ENCODE measurements at regions not wholly inside any gene's neighbourhood (a gene's known extent, or its start where the extent isn't known, plus 50 kb on each side); places are given as distances from the start of the nearest gene placed in this dataset.

DNA sequence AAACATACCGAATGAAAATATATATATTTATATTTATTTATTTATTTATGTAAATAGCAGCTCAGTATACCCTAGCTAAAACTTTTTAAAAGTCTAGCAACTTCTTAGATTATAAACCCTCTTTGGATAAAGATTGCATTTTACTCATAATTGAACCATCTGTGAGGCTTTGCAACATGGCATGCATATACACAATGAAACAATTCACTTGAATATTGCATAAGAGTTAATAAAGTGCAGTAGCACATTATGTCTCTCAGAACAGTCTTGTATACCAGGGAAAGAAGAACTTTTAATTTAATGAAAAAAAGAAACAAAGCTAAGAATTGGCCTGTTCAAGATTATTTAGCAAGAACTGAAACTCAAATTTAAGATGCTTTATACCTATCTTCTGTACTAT is 1363.9 kb upstream of the ADGRL2 start:
- Histone ChIP-seq H3K36me3 (ENCODE audit: low read depth, missing control alignments) (no peaks in the 10 kb centered on the region), H3K27ac (no peak overlapping the region), H3K27me3 (no peaks in the 10 kb centered on the region), H3K4me3 (no peak overlapping the region), H3K9me3 (no peaks in the 10 kb centered on the region), H3K4me1 (no peaks in the 10 kb centered on the region)
- WGBS, 2 donors: 79 to 92% methylated on average over 1 of the region's 1 CpG
- intact Hi-C loops (cut with DNase I; ENCODE audit: low total_unique reads): no loop called here
- no peak for DNase-seq
- no peak for TF ChIP-seq POLR2A (IDR thresholded peaks at IDR 0.05)
- TF ChIP-seq, protein P1, sequence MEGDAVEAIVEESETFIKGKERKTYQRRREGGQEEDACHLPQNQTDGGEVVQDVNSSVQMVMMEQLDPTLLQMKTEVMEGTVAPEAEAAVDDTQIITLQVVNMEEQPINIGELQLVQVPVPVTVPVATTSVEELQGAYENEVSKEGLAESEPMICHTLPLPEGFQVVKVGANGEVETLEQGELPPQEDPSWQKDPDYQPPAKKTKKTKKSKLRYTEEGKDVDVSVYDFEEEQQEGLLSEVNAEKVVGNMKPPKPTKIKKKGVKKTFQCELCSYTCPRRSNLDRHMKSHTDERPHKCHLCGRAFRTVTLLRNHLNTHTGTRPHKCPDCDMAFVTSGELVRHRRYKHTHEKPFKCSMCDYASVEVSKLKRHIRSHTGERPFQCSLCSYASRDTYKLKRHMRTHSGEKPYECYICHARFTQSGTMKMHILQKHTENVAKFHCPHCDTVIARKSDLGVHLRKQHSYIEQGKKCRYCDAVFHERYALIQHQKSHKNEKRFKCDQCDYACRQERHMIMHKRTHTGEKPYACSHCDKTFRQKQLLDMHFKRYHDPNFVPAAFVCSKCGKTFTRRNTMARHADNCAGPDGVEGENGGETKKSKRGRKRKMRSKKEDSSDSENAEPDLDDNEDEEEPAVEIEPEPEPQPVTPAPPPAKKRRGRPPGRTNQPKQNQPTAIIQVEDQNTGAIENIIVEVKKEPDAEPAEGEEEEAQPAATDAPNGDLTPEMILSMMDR (IDR thresholded peaks at IDR 0.05): no peak

DNA sequence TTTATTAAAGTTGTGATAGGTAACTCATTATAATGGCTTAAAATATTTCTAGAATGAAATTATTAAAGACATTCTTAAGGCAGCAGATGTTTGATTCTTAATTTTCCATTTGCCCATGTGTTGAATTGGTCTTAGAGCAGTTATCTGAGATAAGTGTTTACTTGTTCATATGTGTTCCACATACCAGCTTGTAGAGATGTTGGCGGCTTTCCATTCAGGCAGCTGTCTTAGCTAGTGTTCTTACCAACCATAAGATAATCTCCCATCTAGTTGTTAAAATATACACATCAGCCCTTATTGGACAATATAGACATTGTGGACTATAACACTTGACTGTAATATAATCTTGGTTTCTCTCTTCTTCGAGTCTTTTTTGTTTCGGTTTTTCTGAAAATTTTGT is 1372.9 kb upstream of the ADGRL2 start:
- intact Hi-C loops (cut with DNase I; ENCODE audit: low total_unique reads): no loop called here
- H3K9me3 ChIP-seq: no peaks in the 10 kb centered on the region
- no peak overlapping the region for H3K4me3 ChIP-seq
- H3K27me3 ChIP-seq: no peaks in the 10 kb centered on the region
- H3K36me3 ChIP-seq (ENCODE audit: low read depth, missing control alignments): no peaks in the 10 kb centered on the region
- no peak for DNase-seq
- H3K27ac ChIP-seq: no peak overlapping the region
- H3K4me1 ChIP-seq: no peaks in the 10 kb centered on the region
- WGBS, 2 donors: 86 to 89% methylated on average over 3 of the region's 3 CpGs
- TF ChIP-seq POLR2A (IDR thresholded peaks at IDR 0.05): no peak
- TF ChIP-seq, protein P1 (IDR thresholded peaks at IDR 0.05): no peak

DNA sequence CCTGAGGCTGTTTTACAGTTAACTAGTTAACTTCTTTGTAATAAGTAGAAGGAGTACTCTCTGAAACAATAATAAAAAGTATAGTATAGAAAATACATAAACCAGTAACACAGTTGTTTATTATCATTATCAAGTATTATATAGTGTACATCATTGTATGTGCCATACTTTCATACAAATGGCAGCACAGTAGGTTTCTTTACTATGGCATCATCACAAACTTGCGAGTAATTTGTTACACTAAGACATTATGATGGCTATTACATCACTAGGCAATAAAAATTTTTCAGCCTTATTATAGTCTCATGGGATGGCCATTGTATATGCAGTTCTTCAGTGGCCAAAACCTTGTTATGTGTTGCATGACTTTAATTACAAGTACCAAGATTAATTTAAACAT is 1376.5 kb upstream of the ADGRL2 start:
- WGBS, 2 donors: 77 to 96% methylated on average over 1 of the region's 1 CpG
- Histone ChIP-seq H3K9me3 (no peaks in the 10 kb centered on the region), H3K4me3 (no peak overlapping the region), H3K27ac (no peak overlapping the region), H3K27me3 (no peaks in the 10 kb centered on the region), H3K36me3 (ENCODE audit: low read depth, missing control alignments) (no peaks in the 10 kb centered on the region), H3K4me1 (no peaks in the 10 kb centered on the region)
- intact Hi-C loops (cut with DNase I; ENCODE audit: low total_unique reads): no loop called here
- no peak for DNase-seq
- no peak for TF ChIP-seq POLR2A (IDR thresholded peaks at IDR 0.05)
- TF ChIP-seq, protein P1 (IDR thresholded peaks at IDR 0.05): no peak

DNA sequence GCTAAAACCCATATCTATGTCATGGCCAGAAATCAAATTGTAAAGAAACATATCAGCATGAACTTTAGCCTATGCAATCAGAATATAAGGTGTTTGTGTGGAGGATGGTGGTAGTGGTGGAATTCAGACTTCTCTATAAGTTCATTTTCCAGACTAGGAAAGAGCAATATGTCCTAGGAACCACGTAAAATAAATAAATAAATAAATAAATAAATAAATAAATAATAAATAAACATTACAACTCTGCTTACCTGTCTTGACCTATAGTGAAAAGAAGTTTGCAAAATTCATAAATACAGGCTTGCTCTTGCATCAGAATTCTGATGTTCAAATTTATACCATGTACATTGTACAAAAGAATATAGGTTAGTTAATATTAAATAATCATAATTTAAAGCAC is 1382.6 kb upstream of the ADGRL2 start:
- Histone ChIP-seq H3K36me3 (ENCODE audit: low read depth, missing control alignments) (no peaks in the 10 kb centered on the region), H3K4me3 (no peak overlapping the region), H3K27me3 (no peaks in the 10 kb centered on the region), H3K27ac (no peak overlapping the region), H3K4me1 (no peaks in the 10 kb centered on the region), H3K9me3 (no peaks in the 10 kb centered on the region)
- DNase-seq: no peak
- WGBS, 2 donors: 96 to 100% methylated on average over 1 of the region's 1 CpG
- intact Hi-C loops (cut with DNase I; ENCODE audit: low total_unique reads): no loop called here
- TF ChIP-seq POLR2A (IDR thresholded peaks at IDR 0.05): no peak
- TF ChIP-seq, protein P1 (IDR thresholded peaks at IDR 0.05): no peak

DNA sequence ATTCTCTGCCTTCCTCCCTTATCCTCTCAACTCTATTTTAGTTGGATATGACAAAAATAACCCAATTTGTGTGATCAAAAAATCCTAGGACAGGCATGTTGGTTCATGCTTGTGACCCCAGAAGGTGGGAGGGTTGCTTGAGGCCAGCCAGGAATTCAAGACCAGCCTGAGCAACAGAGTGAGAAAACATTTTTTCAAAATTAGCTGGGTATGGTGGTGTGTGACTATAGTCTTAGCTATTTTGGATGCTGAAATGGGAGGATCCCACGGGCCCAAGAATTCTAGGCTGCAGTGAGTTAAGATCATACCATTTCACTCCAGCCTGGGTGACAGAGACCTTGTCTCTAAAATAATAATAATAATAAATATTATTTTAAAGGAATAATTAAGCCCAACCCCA is 1383.1 kb upstream of the ADGRL2 start:
- TF ChIP-seq, protein P1 (IDR thresholded peaks at IDR 0.05): no peak
- TF ChIP-seq POLR2A (IDR thresholded peaks at IDR 0.05): no peak
- no peaks in the 10 kb centered on the region for H3K9me3 ChIP-seq
- H3K27ac ChIP-seq: no peak overlapping the region
- intact Hi-C loops (cut with DNase I; ENCODE audit: low total_unique reads): no loop called here
- no peak for DNase-seq
- no peaks in the 10 kb centered on the region for H3K36me3 ChIP-seq (ENCODE audit: low read depth, missing control alignments)
- 94 to 97% methylated on average over 1 of the region's 1 CpG for WGBS, 2 donors
- no peaks in the 10 kb centered on the region for H3K4me1 ChIP-seq
- no peak overlapping the region for H3K4me3 ChIP-seq
- H3K27me3 ChIP-seq: no peaks in the 10 kb centered on the region
